GM12878 (cell line): ENCODE measurements at regions not wholly inside any gene's neighbourhood (a gene's known extent, or its start where the extent isn't known, plus 50 kb on each side); places are given as distances from the start of the nearest gene placed in this dataset.

ENCODE experiments used
- BHLHE40 ChIP-seq, 2 experiments: fragments of 450-650 bp in 1 of 2; IDR thresholded peaks; 2 replicates each; pipeline ENCODE4 v1.6.1; 2011 to 2017; ENCODE audit warnings: low read depth in 2 of 2, borderline replicate concordance in 1 of 2, improper control_type of control experiment in 1 of 2, low read length in 1 of 2, mild to moderate bottlenecking in 1 of 2
- CTCF ChIP-seq, 3 experiments: IDR thresholded peaks in 2 of 3; conservative IDR thresholded peaks in 1 of 3; 2 replicates each; pipeline ENCODE4 v1.5.1; 2011; ENCODE audit warnings: low read depth in 3 of 3, low read length in 3 of 3, mild to moderate bottlenecking in 3 of 3, control low read depth in 2 of 3, moderate library complexity in 2 of 3, inconsistent platforms in 1 of 3, mixed read lengths in 1 of 3; ENCODE audit not compliant: control insufficient read depth in 2 of 3, insufficient read depth in 1 of 3; ENCODE audit errors: extremely low read depth in 1 of 3
- HDAC2 ChIP-seq: fragments of 200-600 bp; sonication (generic); IDR thresholded peaks from 2 replicates; pipeline ENCODE4 v1.6.1; 2017
- JUND ChIP-seq: IDR thresholded peaks from 2 replicates; pipeline ENCODE4 v1.6.1; 2012; ENCODE audit warnings: low read depth, mild to moderate bottlenecking, low read length, improper control_type of control experiment, moderate library complexity
- RFX5 ChIP-seq: IDR thresholded peaks from 2 replicates; pipeline ENCODE4 v1.6.1; 2011; ENCODE audit warnings: low read depth, low read length, improper control_type of control experiment
- SIN3A ChIP-seq: IDR thresholded peaks from 2 replicates; pipeline ENCODE4 v1.6.1; 2012; ENCODE audit warnings: low read depth, low read length, improper control_type of control experiment
- TAF1 ChIP-seq: IDR thresholded peaks from 2 replicates; pipeline ENCODE4 v1.6.1; 2011; ENCODE audit warnings: mild to moderate bottlenecking, low read depth, low read length, borderline replicate concordance
- TCF7 ChIP-seq: IDR thresholded peaks from 2 replicates; pipeline ENCODE4 v1.6.1; 2014; ENCODE audit warnings: antibody characterized with exemption, borderline replicate concordance
- USF2 ChIP-seq: IDR thresholded peaks from 2 replicates; pipeline ENCODE4 v1.6.1; 2011; ENCODE audit warnings: low read depth, low read length, improper control_type of control experiment, borderline replicate concordance
- YY1 ChIP-seq: IDR thresholded peaks from 2 replicates; pipeline ENCODE4 v1.6.1; 2011; ENCODE audit warnings: low read depth, mild to moderate bottlenecking, low read length

GRCh38 chr4:132108784-132109183, 1040.3 kb upstream of the PCDH10 start:
- TF ChIP-seq USF2 (no peak), HDAC2 (no peak), CTCF (IDR thresholded peaks at IDR 0.05 in 2 of 3, conservative IDR thresholded peaks at IDR 0.05 in 1 of 3; ENCODE audit: control insufficient read depth in 2 of 3, extremely low read depth in 1 of 3, insufficient read depth in 1 of 3, low read depth in 3 of 3, low read length in 3 of 3) (no peak), YY1 (no peak), BHLHE40 (IDR thresholded peaks at IDR 0.05; ENCODE audit: borderline replicate concordance in 1 of 2, low read depth in 2 of 2, low read length in 1 of 2) (no peak), TCF7 (no peak), RFX5 (no peak), TAF1 (no peak), JUND (no peak), SIN3A (no peak)
